Testis (tissue), 2 donors: ENCODE measurements at regions not wholly inside any gene's neighbourhood (a gene's known extent, or its start where the extent isn't known, plus 50 kb on each side); places are given as distances from the start of the nearest gene placed in this dataset.

Experiments
- DNase-seq: peaks from one replicate; pipeline ENCODE4 v3.0.0-alpha.2; 2019
- H3K27ac ChIP-seq, 2 donors: fragments of 200-600 bp; sonication (generic); one replicate each; pipeline ENCODE4 v1.5.1; 2019
- H3K27me3 ChIP-seq: fragments of 200-600 bp; sonication (generic); one replicate; pipeline ENCODE4 v1.5.1; 2019
- H3K36me3 ChIP-seq: fragments of 200-600 bp; sonication (generic); one replicate; pipeline ENCODE4 v1.5.1; 2017; ENCODE audit warnings: low read depth; ENCODE audit errors: missing control alignments
- H3K4me1 ChIP-seq: fragments of 200-600 bp; sonication (generic); one replicate; pipeline ENCODE4 v1.5.1; 2019
- H3K4me3 ChIP-seq, 2 donors: fragments of 200-600 bp; sonication (generic); one replicate each; pipeline ENCODE4 v1.5.1; 2017 to 2019
- H3K9me3 ChIP-seq: fragments of 200-600 bp; sonication (generic); one replicate; pipeline ENCODE4 v1.5.1; 2017
- POLR2A ChIP-seq: fragments of 450-650 bp; IDR thresholded peaks from one replicate; pipeline ENCODE4 v1.6.1; 2017; ENCODE audit warnings: antibody characterized with exemption, mild to moderate bottlenecking, moderate library complexity
- WGBS, 2 donors: methylation state at CpG; one replicate each; pipeline ENCODE4 v1.1.5; 2018; 5-methylcytosine and 5-hydroxymethylcytosine counted together
- intact Hi-C: fragments of 100-400 bp; cut with DNase I; formaldehyde crosslinking; loops from one replicate; pipeline ENCODE4 v1.15.1; 2023; ENCODE audit warnings: low total_unique reads
- TF ChIP-seq, protein P1 (sequence below), 3 experiments: fragments of 450-650 bp in 2 of 3; fragments of 200-600 bp in 1 of 3; sonication (generic) in 1 of 3; IDR thresholded peaks; one replicate each; pipeline ENCODE4 v1.5.1; 2016 to 2019; ENCODE audit warnings: antibody characterized with exemption in 3 of 3, mild to moderate bottlenecking in 2 of 3, moderate library complexity in 1 of 3

DNA sequence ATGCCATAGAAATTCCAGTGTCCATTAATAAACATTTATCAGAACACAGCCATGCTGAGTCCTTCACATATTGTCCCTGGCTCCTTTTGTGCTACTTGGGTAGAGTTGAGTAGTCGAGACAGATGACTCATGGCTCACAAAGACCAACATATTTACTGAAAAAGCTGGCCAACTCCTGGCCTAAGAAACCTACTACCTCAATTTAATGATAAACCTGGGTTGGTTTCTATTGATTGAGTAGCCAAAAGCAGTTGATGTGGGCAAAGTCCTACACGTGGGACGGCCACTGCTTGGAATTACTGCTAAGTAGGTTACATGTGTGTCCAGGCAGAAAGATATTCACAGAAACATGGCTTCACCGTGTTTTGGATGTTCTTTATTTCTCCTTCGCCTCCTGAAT, 402.2 kb downstream of the NR2F2 start:
- Histone ChIP-seq H3K27me3 (no peaks in the 10 kb centered on the region), H3K27ac (no peak overlapping the region), H3K9me3 (no peaks in the 10 kb centered on the region), H3K4me1 (no peaks in the 10 kb centered on the region), H3K4me3 (no peak overlapping the region), H3K36me3 (no peaks in the 10 kb centered on the region)
- WGBS, 2 donors, result 88 to 91% methylated on average over 5 of the region's 5 CpGs
- intact Hi-C loops, result no loop called here
- TF ChIP-seq, protein P1, sequence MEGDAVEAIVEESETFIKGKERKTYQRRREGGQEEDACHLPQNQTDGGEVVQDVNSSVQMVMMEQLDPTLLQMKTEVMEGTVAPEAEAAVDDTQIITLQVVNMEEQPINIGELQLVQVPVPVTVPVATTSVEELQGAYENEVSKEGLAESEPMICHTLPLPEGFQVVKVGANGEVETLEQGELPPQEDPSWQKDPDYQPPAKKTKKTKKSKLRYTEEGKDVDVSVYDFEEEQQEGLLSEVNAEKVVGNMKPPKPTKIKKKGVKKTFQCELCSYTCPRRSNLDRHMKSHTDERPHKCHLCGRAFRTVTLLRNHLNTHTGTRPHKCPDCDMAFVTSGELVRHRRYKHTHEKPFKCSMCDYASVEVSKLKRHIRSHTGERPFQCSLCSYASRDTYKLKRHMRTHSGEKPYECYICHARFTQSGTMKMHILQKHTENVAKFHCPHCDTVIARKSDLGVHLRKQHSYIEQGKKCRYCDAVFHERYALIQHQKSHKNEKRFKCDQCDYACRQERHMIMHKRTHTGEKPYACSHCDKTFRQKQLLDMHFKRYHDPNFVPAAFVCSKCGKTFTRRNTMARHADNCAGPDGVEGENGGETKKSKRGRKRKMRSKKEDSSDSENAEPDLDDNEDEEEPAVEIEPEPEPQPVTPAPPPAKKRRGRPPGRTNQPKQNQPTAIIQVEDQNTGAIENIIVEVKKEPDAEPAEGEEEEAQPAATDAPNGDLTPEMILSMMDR (IDR thresholded peaks at IDR 0.05), result no peak
- no peak for TF ChIP-seq POLR2A
- DNase-seq, result no peak

DNA sequence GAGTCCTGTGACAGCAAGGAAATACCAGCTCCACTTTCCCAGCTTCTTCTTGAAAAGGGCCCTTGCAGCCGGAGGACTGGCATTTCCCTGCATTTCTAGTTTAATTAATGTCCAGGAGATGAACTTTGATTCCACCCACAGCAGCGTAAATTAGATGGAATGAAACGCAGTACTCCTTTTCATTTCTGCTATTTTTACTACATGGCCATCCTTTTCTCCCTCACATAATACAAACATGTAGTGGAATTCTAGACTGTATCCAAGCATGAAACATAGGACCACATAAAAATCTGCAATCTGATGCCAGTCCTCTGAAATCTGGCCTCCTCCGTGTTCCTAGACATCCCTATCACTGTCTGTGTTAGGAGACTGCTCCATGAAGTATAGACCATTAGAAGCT, 403.2 kb downstream of the NR2F2 start:
- no peak for TF ChIP-seq POLR2A
- TF ChIP-seq, protein P1 (IDR thresholded peaks at IDR 0.05), result no peak
- H3K27ac ChIP-seq, result no peak overlapping the region
- H3K27me3 ChIP-seq, result no peaks in the 10 kb centered on the region
- intact Hi-C loops, result no loop called here
- no peak for DNase-seq
- WGBS, 2 donors, result 56 to 64% methylated on average over 4 of the region's 4 CpGs
- H3K9me3 ChIP-seq, result no peaks in the 10 kb centered on the region
- H3K4me3 ChIP-seq, result no peak overlapping the region
- no peaks in the 10 kb centered on the region for H3K36me3 ChIP-seq
- no peaks in the 10 kb centered on the region for H3K4me1 ChIP-seq

DNA sequence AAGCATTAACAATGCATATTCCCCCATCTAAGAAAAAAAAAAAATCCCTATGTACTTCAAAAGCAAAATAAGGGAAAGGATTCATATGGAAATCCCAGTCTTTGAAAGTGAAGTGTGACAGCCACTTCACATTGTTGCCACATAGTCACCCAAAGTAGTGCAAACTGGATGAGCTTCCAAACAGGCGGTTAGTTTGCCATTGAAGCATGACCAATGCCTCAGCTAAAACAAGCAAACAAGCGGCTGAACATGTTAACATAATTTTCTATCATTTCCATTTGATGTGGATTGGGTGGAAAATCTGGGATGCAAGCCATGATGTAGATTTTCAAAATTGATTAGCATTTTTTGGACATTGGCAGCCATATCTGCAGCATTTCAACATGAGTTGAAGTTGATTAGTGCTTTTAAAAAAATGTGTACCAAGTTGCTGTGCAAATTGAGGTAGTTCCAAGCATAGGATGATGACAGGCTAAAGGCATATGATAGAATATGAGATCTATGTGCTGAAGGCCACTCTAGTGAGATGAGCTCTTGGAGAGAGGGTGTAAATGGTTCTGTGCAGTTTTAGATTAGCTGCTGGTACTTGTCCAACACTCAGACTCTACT, 405.2 kb downstream of the NR2F2 start:
- TF ChIP-seq, protein P1 (IDR thresholded peaks at IDR 0.05), result no peak
- TF ChIP-seq POLR2A, result no peak
- WGBS, 2 donors, result 93 to 98% methylated on average over 2 of the region's 2 CpGs
- Histone ChIP-seq H3K27ac (no peak overlapping the region), H3K4me3 (no peak overlapping the region), H3K36me3 (no peaks in the 10 kb centered on the region), H3K27me3 (no peaks in the 10 kb centered on the region), H3K9me3 (no peaks in the 10 kb centered on the region), H3K4me1 (no peaks in the 10 kb centered on the region)
- intact Hi-C loops, result no loop called here
- DNase-seq, result no peak

DNA sequence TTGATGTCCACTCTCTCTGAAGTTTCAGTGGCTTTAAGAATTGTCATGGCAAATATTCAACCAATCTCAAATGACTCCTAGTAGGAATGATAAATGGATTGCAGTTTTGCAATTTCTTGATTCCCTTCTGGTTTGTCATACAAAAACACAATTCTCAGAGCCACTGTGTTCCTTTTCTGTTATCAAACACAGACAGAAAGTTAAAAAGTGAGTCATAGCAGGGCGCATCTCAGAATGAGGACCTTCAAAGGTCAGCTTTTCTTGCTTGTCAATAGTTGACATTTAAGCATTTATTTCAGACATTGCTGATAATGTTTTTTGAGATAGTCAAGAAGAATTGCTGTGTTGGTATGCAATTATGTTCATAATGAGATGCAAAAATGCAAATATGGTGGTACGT, 405.9 kb downstream of the NR2F2 start:
- Histone ChIP-seq H3K9me3 (no peaks in the 10 kb centered on the region), H3K36me3 (no peaks in the 10 kb centered on the region), H3K4me3 (no peak overlapping the region), H3K27ac (no peak overlapping the region), H3K27me3 (no peaks in the 10 kb centered on the region), H3K4me1 (no peaks in the 10 kb centered on the region)
- DNase-seq, result no peak
- intact Hi-C loops, result no loop called here
- TF ChIP-seq POLR2A, result no peak
- TF ChIP-seq, protein P1 (IDR thresholded peaks at IDR 0.05), result no peak
- WGBS, 2 donors, result 79 to 88% methylated on average over 2 of the region's 2 CpGs

DNA sequence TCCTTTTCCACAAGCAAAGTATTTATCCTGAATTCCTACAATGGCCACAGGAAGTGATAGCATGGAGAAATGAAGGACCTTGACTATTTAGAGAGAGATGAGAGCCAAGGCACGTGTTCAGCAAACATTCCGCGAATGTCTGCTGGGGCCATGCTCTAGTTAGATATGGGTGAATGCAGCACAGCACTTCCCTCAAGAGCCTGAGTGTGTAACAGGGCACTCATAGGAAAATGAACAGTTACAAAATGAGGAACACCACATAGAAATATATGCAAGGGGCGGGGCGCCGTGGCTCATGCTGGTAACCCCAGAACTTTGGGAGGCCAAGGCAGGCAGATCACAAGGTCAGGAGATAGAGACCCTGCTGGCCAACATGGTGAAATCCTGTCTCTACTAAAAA, 406.9 kb downstream of the NR2F2 start:
- WGBS, 2 donors, result 85 to 89% methylated on average over 6 of the region's 6 CpGs
- DNase-seq, result no peak
- Histone ChIP-seq H3K9me3 (no peaks in the 10 kb centered on the region), H3K4me1 (no peaks in the 10 kb centered on the region), H3K4me3 (no peak overlapping the region), H3K27me3 (no peaks in the 10 kb centered on the region), H3K27ac (no peak overlapping the region), H3K36me3 (no peaks in the 10 kb centered on the region)
- intact Hi-C loops, result no loop called here
- TF ChIP-seq, protein P1 (IDR thresholded peaks at IDR 0.05), result no peak
- no peak for TF ChIP-seq POLR2A
